H54 (cell line): ENCODE measurements at regions not wholly inside any gene's neighbourhood (a gene's known extent, or its start where the extent isn't known, plus 50 kb on each side); places are given as distances from the start of the nearest gene placed in this dataset.

Source experiments
- DNase-seq: peaks from one replicate; pipeline ENCODE4 v3.0.0; 2011; ENCODE audit warnings: low spot score, mixed read lengths; ENCODE audit not compliant: insufficient read length
- FAIRE-seq: peaks from 3 replicates; lab custom pipeline; 2011; peaks lifted over from hg19 to GRCh38; lab: Jason Lieb, UNC
- POLR2A ChIP-seq: IDR thresholded peaks from 2 replicates; pipeline ENCODE4 v1.6.1; 2011; ENCODE audit warnings: low read depth, mild to moderate bottlenecking, low read length

DNA sequence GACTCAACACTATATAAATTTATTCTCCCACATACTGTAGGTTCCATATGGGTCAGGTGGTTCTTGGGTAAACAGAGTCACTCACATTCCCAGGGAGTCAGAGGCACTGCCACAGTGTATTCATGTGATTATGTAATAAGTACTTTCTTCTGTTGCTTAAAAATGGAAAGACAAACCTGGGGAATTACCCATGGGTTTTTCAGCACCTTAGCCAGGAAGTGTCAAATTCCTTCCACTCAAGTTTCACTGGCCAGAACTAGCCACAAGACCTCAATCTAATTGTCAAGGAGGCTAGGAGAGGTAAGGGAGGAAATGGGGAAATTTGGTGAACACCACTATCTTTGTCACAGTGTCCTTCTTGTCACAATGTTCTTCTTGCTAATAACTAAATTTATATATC lies 333.2 kb upstream of the MDGA2 start:
- FAIRE-seq (no peak), DNase-seq (no peak)
- no peak for TF ChIP-seq POLR2A

DNA sequence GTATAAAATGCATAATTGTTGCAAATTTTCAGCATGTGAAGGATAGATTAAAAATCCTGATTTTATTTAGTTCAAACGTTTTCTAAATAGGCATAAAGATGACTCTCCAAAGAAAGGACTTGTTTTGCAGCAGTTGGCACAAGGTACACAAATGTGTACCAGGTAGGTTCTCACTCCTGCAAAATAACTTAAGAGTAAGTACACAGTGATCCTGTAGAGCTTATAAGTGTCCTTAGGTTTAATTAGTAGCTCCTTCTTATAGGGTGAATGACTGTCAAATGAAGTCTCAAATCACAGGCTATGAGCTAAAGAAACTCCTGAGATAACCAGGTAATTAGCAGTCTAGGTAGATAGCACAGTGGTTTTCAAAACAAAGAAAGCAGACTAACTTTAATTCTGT lies 330.6 kb upstream of the MDGA2 start:
- FAIRE-seq (no peak), DNase-seq (no peak)
- no peak for TF ChIP-seq POLR2A

DNA sequence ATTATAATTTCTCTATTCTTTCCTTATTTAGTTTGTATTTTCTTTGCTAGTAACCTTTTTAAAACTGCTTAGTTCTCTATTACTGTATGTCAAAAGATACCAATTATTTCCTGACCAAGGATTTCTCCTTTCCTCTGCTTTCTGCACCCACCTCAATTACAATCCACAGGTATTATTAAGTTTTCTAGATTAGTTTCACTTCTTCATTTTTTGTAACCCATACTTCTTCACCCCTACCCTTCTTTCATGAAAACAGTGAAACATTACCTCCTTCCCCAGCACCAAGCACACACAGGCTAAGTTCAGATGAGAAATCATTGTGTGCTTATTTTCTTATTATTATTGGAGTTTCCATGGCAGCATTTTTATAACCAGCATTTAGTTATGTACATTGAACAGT lies 318.5 kb upstream of the MDGA2 start:
- TF ChIP-seq POLR2A, result no peak
- DNase-seq, result no peak
- FAIRE-seq, result no peak

DNA sequence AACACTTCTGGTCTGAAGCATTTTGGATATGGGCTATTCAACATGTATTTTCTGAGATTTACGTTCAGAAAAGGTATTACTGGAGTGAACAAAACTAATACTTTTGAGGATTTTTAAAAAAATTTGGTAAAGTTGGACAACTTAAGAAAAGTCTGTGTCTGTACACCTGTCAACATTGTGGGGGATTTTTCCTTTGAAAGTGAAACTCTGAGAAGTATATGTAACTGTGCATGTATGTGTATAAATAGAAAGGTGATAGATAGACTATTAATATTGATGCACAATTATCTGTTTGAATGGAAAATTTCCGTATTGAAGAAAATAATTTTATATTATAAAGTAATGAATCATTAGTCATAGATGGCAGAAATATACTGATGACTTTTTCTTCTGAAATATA lies 312.8 kb upstream of the MDGA2 start:
- no peak for DNase-seq
- no peak for TF ChIP-seq POLR2A
- no peak for FAIRE-seq

DNA sequence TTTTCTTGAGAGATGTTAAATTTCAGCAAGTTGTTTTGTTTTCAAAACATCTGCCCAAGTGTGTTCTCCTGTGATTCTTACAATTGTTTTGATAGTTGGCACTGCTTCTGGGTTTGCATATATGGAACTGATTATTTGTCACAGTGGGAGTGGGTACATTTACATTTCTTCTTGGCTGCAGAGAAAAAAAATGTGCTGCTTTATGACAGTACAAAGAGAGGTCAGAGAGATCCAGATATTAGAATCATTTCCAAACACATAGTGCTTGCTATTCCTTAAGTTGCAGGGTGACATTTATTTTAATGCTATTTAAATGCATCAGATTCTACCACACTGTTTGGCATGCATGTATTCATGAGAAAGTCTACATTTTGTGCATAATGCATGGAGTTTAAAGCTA lies 303.5 kb upstream of the MDGA2 start:
- TF ChIP-seq POLR2A, result no peak
- FAIRE-seq (no peak), DNase-seq (no peak)

DNA sequence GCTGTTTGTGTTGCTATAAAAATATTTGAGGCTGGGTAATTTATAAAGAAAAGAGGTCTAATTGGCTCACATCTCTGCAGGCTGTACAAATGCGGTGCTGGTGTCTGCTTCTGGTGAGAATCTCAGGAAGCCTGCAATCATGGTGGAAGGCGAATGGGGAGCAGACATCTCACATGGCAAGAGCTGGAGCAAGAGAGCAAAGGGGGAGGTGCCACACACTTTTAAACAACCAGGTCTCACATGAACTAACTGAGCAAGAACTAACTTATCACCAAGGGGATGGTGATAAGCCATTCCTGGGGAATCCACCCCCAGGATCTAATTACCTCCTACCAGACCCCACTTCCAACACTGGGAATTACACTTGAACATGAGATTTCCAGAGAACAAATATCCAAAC lies 300.7 kb upstream of the MDGA2 start:
- DNase-seq, result no peak
- no peak for TF ChIP-seq POLR2A
- FAIRE-seq, result no peak

DNA sequence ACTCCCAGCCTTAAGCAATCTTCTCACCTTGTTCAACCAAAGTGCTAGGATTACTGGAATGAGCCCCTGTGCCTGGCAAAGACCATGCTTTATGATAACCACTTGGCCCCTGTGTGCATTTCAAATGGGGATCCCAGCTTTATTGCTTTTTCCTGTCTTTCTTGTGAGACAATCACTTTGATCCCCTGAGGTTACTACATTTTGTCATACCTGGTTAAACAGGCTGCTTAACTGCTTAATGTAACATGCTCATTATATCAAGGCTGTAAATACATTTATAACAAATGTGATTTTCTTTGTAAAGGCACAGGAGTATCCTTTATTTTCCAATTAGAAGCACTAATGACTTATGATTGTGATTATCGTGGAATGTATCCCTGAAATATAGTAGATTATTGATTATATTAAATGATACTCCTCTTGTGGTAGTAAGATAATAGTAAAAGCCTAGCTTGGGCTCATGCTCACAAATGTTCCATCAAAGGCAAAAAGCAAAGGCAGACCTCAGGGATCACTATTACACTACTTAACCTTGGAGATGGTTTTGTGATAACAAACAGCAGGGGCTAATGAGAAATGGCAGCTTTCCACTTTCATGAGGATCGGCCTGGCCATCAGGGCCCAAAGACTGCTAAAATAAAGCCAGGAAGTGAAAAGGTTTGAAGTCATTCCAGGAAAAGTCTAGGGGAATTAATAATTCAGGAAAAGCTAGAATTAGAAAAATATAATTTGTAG lies 290.8 kb upstream of the MDGA2 start:
- no peak for FAIRE-seq
- DNase-seq, result no peak
- no peak for TF ChIP-seq POLR2A

DNA sequence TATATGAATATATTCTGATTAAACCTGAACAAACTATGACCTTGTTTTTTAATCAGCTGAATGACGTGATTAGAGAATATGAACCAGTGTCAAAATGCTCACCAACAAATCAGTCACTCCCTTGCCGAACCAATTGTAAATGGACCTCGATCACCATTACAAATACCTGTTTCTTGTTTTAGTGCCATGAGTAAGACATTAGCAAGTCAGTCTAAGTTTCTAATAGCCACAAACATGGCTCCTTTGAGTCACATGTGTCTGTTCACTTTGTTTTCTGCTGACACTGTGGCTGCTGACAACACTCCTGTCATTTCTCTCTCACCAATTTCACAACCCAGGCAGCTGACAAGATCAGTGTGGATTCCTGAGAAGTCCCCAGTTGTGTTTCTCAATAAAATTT lies 286.2 kb upstream of the MDGA2 start:
- FAIRE-seq, result no peak
- DNase-seq, result no peak
- no peak for TF ChIP-seq POLR2A

DNA sequence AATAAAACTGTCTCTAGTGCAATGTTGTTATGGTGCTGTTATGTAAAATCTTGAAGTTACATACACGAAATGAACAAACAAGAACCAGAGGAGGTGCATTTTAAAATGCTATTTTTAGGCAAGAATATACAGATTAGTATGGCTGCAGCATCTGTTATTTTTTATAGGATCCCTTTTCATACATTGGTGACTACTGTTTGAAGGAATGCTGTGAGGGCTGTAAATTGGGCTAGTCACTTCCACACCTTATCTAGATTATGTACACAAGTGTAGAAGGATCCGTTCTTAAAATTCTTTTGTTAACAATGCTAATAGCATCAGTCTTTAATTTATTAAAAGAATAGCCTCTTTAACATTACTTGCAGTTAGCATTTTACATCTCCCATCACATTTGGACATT lies 284.3 kb upstream of the MDGA2 start:
- DNase-seq, result no peak
- FAIRE-seq, result no peak
- TF ChIP-seq POLR2A, result no peak

DNA sequence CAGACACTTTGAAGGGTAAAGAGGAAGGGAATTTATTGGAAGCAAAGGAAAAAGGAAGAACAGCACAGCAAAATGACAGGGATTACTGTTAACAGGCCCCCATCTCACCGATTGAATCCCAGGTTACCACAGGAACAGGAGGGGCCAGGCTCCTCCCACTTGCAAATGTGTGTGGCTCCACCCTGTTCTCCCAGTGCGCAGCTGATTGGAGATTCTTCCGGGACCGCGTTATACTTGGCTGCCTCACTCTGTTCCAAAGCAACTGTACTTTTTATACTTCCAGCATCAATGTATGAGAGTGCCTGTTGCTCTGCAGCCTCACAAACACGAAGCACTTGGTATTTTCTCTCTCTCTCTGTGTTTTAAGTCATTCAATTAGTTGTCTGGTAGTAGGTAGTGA lies 273.6 kb upstream of the MDGA2 start:
- no peak for TF ChIP-seq POLR2A
- DNase-seq (no peak), FAIRE-seq (no peak)

DNA sequence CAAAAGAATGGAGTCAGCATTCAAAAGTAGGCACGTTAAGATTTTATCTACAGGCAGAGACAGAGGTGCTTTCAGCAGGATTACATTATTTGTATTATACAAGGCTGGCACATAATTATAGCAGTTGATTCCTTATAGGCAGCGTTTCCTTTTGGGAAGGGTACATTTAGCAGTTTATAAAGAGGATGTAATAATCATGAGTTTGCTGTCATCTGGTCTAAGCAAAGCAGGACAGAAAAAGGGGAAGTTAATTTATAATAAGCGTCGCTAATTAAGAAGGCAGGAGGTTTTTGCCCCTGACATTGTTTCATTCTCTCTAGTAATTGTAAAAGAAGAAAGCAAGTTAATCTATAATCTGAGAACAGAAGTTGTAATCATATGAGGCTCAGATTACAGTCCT lies 259.9 kb upstream of the MDGA2 start:
- TF ChIP-seq POLR2A, result no peak
- FAIRE-seq, result no peak
- no peak for DNase-seq

DNA sequence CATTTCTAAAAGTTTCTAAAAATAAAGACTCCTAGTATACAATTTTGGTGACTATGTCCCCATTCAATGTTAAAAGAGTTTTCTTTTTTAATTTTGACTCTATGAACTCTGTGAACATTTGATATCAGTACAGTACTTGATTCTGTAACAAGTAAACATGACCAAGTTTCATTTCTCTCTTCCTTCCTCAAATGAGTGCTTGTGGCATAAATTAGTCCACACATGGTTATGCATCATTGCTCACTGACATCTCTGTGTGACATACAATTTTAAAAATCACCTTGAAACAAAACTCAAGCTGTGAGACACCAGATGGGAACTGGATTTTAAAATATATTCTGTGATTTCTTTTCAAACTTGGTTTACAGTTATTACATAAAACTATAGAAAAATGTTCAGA lies 253.9 kb upstream of the MDGA2 start:
- no peak for TF ChIP-seq POLR2A
- DNase-seq, result no peak
- no peak for FAIRE-seq

DNA sequence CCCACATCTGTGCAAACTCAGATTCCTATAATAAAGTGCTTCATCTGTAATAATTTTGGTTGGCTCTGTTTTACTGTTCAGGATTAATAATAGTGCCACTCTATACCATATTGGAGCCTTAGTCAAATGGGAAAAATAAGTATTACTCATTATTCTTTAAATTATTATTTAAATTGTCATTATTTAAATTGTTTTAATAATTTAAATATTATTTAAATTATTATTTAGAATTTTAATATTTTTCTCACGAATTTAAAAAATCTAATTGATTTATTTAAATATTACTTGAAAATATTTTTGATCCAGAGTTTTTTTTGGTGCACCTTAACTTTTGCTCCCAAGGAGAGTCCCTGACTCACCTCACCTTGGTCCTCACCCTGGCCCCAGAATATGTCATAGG lies 245.7 kb upstream of the MDGA2 start:
- DNase-seq (no peak), FAIRE-seq (no peak)
- TF ChIP-seq POLR2A, result no peak

DNA sequence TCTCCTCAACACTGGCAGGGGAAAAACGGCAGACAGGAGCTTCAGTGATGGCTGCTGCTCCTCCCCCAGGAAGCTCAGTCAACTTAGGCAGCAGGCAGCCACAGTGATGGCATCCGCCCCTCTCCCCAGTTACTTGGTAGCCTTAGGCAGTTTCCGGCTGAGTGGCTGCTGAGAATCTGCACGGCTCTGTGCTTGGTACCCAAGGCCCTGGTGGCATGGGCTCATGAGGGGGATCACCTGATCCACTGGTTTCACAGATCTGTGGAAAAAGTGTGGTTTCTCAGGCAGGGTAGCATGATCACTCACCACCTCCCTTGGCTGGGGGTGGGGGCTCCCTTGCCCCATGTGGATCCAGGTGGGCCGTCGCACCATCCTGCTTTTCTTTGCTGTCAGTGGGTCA lies 244.6 kb upstream of the MDGA2 start:
- no peak for DNase-seq
- TF ChIP-seq POLR2A, result no peak
- FAIRE-seq, result no peak

DNA sequence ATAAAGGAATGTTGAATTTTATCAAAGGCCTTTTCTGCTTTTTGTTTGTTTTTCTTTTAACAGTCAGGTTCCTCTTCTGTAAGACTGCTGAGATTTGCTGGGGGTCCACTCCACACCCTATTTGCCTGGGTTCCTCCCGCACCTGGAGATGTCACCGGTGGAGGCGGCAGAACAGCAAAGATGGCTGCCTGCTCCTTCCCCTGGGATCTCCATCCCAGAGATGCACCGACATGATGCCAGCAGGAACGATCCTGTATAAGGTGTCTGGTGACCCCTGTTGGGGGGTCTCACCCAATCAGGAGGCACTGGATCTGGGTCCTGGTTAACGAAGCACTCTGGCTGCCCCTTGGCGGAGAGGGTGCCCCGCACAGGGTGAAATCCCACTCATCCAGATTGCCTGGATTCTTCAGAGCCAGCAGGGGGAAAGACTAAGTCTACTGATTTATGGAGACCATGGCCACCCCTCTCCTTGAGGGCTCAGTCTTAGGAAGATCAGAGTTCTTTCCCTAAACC lies 244.0 kb upstream of the MDGA2 start:
- no peak for FAIRE-seq
- TF ChIP-seq POLR2A, result no peak
- DNase-seq, result no peak
